CD4-positive, alpha-beta T cell treated with Interleukin-4 for 1 hour (primary cell): ENCODE measurements at regions not wholly inside any gene's neighbourhood (a gene's known extent, or its start where the extent isn't known, plus 50 kb on each side); places are given as distances from the start of the nearest gene placed in this dataset.

Source experiments
- DNase-seq, 2 donors: peaks; one replicate each; pipeline ENCODE4 v3.0.0-alpha.2; 2020 to 2022

DNA sequence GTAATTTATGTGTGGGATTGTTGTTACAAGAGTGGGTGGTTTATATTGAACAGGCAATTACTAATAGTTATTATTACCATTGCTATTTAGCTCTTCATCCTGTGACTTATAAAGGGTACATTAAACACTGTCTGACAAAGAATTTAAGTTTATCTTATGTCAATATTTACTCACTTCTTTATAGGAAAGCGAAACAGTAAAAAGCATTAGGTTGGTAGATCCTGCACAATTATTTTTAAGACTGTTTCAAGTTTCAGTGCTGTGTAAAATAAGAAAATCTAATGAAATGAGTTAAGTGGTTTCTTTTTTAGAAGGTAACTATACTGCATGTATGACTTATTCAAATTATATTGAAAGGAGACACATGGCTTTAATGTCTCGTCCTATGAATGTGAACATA is 135.8 kb upstream of the MAP3K7 start:
- no peak for DNase-seq

DNA sequence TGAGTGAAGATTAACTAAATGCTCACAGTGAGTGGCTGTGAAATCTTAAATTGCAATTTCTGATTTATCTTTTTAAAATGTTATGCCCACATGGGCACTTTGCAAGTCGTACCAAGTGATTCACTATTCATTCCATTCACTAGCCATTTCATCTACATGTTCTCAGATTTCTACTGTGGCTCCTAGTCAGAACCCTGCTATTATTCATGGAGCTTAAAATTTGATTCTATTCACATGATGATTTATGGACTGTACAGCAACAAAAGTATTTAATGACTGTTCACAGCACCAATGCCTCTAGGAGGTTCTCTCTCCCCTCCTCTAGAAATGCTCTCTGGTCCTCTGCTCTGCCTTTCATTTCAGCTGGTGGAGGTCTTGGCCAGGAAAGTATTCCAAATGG is 133.5 kb upstream of the MAP3K7 start:
- DNase-seq: no peak

DNA sequence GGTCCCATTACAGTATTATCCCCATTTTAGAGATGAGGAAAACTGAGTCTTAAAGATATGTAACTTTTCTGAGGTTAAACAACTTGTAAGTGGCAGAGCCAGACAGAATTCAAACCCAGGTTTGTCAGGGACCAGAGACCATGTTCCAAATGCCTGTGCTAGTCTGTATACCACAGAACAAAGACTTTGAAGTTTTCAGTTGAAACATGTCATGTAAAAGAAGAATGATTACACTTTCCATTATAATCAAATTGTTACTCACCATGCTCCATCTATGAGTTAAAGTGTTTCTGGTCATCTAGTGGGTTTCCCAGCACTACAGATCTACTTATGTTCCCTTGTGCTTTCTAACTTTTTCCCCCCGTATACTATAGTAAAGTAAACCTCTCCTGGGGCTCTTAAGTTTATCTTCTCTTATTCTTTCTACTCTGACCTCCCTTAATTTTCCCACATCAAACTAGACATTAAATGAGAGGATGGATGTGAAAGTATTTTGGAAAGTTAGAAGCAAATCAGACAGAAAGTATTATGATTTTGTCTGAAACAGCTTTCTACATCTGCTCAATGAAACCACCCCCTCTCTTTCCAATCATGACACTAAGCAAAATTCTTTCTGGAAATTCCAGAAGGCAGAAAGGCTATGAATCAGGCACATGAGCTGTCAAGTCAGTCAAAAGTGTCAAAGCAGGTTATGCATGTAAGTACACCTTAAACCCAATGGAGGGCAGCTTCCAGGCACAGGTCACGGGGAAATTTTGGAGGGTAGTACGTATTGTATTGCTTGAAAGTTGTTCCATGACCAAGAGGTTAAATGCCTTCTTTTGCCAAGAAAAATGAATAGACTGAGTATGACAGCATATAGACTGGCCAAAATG is 132.7 kb upstream of the MAP3K7 start:
- no peak for DNase-seq

DNA sequence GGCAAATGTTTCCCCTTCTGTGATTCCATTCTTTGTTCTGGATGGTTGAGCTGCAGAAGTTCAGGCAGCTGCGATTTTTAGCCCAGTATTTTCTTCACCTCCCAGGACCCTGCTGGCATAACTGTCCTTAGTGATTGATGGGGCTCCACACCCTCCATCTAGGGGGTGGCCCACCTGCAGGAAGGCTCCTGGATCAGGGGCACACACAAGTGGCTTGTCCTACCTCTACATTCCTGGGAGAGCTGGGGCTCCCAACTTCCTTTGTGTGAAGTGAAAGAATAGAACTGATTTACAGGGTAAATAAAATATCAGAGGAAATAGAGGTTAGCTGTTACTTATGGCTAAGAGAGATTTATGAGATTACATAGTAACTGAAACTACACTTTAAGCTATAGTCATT is 129.5 kb upstream of the MAP3K7 start:
- no peak for DNase-seq

DNA sequence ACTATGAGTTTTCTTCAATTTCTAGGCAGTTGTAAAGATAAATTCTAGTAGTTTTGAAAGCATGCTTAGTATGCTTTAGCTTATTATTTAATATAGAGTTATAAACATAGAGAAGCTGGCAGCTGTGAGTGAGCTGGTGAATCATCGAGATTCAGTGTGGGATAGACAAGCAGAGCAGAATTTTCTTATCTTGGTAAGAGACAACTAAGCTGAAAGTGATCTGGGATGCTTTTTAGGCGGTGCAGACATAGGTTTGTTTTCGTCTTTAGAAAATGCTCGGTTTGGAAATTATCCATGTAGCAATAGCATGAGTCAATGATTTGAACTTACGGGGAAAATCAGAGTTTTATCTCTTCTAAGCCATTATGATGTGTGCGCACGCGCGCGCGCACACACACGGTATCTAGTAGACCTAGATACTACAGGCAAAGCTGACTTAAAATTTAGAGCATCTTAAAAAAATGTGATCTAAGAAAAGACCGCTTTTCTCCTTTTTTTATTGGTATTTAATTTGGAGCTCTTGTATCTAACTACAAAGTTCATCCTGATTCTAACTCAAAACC is 128.3 kb upstream of the MAP3K7 start:
- no peak for DNase-seq

DNA sequence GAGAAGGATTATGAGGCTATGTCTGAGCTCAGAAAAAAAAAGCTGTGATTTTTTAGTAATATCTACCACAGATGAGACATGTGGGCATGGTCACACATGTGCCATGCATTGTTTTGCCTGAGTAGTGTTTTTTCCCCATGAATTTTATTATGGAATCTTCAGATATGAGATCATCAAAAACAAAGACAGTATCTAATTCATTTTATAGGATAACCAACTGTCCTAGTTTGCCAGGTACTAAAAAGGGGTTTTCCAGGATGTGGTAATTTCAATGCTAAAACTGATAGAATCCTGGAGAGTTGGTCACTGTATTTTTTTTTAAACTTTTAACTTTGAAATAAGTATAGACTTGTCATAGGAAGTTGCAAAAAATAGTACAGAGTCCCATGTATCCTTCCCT is 127.4 kb upstream of the MAP3K7 start:
- DNase-seq: no peak

DNA sequence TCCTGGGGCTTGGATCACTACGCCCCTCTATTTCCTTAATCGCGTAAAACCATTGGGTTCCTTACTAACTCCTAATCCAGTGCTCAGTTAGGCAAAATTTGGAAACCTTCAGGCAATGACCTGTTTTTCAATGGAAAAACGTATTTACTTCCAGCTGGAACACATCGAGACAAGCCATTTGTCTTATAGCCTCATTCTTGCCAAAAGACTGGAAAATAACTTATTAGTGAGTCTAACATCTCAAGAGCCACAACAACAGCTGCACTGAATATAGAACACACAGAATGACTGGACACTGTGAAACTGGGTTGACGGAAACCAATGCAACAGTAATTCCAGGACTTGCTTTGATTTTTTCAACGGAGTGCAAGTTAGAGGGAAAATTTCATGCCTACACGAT is 125.2 kb upstream of the MAP3K7 start:
- no peak for DNase-seq

DNA sequence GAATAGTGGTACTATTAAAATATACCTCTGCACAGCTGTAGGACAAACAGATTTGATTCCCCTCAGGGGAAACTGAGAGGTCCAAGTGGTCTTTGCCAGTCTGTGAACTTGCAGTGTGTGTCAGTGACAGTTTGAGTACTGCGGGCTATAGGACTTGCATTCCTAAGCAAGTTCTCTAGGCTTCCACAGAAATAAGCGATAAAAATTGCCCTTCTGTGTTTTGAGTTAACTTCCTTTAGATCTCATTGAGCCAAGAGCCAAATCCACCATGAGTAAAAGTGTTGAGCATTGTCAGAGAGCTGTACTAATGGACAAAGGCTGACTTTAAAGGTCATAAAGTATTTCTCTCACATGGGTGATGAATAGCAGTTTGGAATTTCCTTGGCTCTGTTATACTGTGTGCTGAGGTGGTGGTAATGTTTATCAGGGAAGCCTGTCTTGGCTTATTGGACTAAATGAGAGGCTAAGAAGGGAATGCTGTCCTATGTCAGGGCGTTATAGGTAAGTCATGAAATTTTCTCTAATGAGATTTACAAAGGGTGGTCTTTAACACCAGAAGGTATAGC is 122.6 kb upstream of the MAP3K7 start:
- DNase-seq: no peak

DNA sequence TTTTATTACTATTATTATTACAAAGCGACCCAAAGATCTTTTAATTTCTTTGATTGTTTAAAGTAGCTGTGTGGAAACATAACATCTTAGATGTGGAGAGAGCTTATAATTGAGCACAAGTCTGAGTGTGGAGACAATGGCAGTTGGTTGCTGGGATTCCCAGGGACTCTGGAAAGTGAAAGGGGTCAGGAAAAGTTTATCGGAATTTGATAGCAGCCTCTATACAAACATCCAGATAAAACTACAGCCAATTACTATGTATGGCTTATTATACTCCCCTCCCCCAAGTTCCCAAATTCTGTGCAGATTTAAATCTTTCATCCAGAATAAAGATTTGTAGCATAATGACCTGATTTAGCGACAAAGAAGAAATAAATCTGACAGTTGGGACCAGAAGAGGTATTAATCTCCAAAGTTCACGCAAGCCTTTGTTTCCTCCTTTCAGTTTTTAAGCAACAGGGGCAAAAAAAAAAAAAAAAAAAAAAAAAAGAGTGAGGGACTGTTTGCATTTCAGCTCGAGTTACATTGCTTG is 121.4 kb upstream of the MAP3K7 start:
- DNase-seq: no peak

DNA sequence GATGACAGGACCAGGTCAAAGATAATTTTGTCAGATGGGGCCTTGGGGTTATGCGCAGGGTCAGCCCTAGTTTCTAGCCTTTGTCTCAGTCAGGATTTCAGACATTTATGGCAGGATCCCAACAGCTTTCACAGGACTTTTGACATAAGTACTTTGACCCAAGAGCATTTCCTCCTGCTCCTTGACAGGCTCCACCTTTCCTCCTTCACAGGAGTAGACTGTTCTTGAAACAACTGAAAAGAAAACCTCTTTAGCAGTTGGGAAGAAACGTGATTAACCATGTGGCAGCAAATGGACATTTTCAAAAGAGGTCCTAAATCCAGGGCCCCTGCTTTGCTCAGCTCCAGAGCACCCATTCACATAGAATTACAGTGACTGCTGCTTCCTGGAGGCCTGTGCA is 120.4 kb upstream of the MAP3K7 start:
- no peak for DNase-seq

DNA sequence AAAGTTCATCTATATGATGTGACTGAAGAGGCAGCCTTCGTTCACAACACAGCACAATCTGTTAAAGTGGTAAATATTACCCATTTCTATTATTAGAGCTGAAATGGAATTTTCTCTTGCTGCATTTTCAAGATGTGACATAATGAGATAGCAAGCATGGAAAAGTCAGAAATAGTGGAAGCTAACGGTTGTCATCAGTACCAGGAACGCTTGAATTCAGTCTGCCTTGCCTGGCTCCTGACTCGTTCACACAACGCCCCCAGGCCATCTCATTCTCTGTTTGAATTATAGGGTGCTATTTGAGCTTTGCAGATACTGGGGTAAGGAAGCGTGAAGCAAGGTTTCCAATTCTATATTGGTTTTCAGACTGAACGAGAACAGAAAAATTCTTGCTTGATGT is 116.5 kb upstream of the MAP3K7 start:
- DNase-seq: no peak

DNA sequence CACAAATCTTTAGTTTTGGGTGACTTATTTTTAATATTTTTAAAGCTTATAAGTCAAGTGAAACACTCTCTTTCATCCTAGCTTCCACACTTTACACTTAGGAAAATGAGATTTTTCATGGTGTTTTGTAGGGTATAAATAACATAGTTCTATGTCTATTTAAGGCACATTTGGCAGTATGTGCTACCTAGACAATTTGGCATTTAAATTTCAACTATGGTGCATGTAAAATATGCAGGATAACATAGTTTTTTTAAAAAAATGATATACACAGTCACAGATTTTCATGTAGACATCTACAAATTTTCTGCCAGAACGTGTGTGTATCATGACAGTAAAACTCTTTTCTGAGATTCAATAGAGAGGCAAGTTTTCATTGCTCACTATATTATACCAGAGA is 115.1 kb upstream of the MAP3K7 start:
- no peak for DNase-seq

DNA sequence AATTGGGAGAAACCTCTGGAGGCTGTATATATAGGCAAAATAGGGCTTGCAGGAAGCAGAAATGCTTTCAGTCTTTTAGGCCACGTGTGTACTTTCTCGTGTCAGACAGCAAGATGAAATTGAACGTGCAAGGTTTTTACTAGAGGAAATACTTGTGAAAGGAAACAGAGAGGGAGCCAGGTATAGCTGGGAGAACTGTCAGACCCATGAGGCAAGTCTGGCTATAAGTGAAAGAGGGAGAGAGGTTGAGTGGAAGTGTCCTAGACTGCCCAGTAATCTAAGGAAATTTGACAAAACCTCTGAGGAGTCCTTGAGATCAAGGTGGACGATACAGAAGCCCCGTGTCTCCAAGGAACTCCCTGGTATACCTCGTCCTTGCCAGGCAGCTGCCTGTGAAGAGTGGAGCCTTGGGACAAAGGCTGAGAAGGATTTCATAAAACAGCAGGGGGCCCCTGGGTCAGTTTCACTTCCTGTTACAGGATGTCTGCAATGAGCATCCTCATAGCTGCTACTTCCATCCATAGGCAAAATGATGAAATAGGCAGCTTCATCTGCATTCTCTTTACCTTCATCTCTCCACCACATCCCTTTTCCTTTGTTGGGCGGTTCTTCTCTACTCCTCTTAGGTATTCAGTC is 114.4 kb upstream of the MAP3K7 start:
- DNase-seq: peak; percentile 1 to 12

DNA sequence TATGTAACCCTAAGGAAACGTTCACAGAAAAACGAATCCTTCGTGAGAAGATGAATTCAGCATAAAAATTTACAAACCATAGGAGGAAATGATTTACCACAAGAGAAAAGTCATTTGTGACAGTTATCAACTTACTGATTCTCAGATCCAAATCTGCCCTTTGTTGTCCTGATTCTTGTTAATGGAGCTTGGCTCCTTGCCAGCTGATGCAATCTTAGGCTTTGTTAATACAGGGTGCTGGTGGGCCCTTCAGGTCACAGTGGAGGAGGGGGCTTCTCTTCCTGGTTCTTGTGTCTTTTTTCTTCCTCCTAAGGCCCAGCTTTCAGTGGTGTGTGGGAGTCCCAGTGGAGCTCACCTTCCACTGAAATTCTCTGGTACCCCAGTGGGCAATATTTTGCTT is 108.4 kb upstream of the MAP3K7 start:
- DNase-seq: no peak

DNA sequence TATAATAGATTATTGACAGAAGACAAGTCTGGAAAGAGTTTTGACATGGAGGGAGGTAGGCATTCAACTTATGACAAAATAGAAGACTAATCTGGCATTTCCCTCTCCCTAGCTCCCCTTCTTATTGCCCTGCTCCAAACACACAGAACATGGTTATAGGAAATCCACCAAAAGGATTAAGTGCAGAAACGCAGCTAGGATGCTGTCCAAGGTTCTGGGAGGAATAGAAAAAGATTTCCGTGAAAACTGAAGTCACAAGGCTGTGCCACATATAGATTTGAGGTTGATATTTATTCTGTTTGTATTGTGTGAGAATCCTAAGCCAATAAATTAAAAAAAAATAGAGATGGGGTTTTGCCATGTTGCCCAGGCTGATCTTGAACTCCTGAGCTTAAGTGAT is 107.9 kb upstream of the MAP3K7 start:
- no peak for DNase-seq

DNA sequence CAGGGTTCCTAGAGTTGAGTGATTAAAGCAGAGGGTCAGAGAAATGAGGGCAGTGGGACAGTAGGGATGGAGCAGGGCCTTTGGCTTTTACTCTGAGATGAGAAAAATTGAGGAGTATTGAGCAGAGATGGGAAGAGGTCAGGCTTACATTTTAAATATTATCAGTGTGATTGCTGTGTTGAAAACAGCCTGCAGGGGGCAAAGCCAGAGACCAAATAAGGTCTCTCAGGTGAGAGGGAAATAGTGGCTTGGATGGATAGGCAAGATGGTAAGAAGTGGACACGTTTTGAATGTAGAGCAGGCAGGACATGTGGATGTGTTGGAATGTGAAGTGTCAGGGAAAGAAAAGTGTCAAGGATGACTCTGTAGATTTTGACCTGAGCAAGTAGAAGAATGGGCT is 105.0 kb upstream of the MAP3K7 start:
- no peak for DNase-seq

DNA sequence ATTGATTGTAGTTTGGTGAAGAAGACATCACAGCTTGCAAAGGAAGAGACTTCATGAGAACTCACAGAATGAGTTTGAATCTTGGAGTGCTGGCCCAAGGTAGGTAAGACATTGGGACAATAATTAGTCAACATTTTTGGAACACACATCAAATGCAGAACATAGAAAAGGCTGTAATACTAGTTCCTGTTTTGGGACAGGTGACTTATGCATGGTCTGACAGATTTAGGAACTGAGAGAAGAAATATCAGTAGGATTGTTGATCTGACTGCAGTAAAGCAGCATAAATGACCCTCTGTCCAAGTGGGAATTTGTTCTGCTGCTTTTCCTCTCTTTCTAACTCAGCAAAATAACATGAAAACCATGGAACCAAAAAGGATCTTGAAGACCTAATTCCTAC is 102.3 kb upstream of the MAP3K7 start:
- no peak for DNase-seq

DNA sequence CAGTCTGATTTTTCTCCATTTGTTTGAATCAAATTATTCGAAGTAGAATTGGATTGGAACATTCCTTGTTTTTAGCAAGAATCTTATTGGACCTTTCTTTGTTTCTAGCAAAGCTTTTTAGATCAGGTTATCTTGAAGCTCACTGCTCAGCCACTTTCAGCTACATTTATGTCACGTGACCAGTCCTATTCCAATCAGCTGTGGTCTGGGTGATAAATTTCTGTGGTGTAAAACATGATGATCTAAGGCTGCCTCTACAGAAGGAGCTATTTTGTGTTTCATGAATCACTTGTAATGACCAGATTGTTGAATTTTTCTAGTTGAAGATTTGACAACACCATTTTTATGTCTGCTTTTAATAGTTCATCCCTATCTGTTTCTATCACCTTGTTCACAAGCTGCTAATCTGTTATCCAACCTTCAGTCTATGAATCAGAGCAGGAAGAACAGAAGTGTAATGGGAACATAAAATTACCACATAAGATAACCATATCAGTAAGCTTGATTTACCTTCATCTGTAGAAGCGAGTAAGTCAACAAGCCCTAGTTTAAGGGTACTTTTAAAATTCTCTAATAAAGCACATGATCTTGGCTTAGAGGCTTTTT is 101.0 kb upstream of the MAP3K7 start:
- DNase-seq: no peak

DNA sequence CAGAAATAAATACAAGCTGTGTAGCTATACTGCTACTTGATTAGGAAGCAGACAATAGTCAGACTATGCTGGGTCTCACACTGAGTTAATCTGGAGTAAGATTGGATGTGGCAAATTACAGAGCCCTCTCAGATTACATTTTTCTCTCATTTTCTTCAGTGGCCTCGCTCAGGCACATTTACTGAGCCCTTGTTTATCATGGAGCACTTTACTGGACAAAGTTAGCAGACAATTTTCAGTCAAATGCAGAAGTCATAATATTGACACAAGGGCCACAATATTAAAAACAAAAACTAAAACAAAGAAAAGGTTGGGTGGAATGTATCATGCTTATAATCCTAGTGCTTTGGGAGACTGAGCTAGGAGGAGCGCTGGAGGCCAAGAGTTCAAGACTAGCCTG is 95.0 kb upstream of the MAP3K7 start:
- DNase-seq: no peak

DNA sequence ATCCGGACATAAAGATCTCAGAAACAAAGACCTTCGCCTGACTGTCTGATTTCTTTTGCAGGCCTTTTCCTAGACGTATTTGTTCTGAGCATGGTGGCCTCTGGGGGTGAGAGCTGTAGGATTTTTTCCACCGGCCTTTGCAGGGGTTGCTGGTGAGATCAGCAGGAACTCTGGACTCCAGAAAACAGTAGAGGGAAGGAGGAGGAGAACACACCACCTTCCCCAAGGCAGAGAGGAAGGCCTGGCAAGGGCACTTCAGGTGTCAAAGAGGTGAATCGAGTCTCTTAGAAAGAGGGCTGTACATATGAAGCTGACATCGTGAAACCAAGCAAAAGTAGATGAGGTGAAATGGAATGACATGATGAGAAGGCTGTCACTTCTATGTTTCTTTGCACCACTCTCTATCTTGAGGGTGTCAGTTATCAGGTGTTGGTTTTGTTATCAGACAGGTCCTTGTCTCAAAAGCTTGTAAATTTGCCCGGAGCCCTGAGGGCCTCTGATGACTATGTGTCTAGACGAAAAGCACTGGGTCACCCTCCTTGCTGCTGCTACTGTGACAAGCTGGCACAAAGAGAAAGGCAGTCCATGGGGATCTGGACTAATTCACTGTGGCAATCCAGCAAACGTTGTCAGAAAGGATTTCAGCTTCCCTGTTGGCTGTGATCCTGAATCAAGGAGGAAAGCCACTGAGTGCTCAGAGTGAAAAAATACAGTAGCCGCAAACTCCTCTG is 91.3 kb upstream of the MAP3K7 start:
- DNase-seq: no peak

DNA sequence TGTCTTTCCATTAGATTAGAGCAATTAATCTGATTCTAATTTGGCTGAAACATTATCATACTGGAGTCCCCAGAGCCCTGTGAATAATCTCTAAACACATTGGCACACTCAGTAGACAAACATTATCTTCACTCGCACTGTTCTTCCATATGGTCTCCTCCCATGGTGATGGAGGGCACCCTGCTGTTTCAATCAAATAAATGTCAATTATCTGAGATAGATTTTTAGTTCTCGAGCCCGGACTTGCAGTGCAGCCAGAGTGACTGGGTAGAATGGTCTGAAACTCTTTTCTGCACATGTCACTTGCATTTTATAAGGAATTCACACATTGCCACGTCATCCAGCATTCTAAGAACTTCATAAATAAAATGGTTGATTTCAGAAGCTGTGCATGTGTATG is 90.6 kb upstream of the MAP3K7 start:
- no peak for DNase-seq

DNA sequence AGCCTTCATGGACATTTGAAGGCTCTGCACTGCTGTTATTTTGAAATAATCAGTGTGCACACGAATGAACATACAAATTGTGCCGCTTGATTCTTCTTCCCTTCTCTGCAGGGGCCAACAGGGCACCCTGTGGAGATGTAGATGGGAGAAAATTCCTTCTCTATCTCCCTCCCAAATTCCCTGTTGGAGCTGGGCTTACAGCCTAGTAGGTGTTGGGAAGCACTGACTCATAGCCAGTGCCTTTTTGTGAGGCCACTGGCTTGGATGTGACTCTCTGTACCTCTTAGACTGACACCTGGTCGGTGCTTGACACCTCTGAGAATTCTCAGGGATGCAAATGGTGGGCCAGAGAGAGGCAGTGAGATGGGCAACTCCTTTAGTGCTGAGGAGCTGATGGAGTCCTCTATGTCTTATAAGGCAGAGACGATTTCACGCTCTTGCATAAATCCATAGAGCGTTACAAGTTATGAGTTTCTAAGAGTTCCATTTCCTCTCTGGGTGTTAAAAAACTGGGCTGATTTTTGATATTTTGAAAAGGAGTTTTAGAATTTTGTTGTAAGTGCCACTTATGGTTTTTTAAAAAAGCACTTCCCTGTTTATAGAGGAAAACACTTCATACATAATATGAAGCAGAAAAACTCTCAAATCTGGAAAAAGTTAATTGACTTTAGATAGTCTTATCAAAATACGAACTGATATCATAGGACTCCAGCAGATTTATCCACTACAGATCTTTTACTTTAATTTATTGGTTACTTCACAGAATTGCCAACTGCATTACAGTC is 89.8 kb upstream of the MAP3K7 start:
- DNase-seq: no peak
